C4-2B (cell line): ENCODE measurements at regions not wholly inside any gene's neighbourhood (a gene's known extent, or its start where the extent isn't known, plus 50 kb on each side); places are given as distances from the start of the nearest gene placed in this dataset.
"Not testable (repeated sequence)": the region's sequence is repeated elsewhere in the genome, so short reads cannot be mapped to it uniquely, and the experiment has no call there.

Source experiments
- H3K27ac ChIP-seq: fragments of 450-650 bp; 2 replicates; pipeline ENCODE4 v1.5.1; 2017
- CTCF ChIP-seq: fragments of 450-650 bp; conservative IDR thresholded peaks from 2 replicates; pipeline ENCODE4 v1.5.1; 2017; ENCODE audit warnings: mild to moderate bottlenecking
- ZFX ChIP-seq: fragments of 450-650 bp; IDR thresholded peaks from 2 replicates; pipeline ENCODE4 v1.6.1; 2017

GRCh38 chr15:20386198-20386597 lies 155.4 kb downstream of the GOLGA6L6 start:
- no peak overlapping the region for H3K27ac ChIP-seq
- no peak for TF ChIP-seq ZFX

- H3K27ac ChIP-seq = not testable (repeated sequence)
These were observed 161.4 kb downstream of the GOLGA6L6 start for GRCh38 chr15:20380199-20380598.

- H3K27ac ChIP-seq = no peak overlapping the region
- TF ChIP-seq CTCF = no peak
- TF ChIP-seq ZFX = no peak
These were observed 164.7 kb downstream of the GOLGA6L6 start for GRCh38 chr15:20376872-20377271.

GRCh38 chr15:20372416-20372815 lies 169.2 kb downstream of the GOLGA6L6 start:
- not testable (repeated sequence) for H3K27ac ChIP-seq

GRCh38 chr15:20369500-20369899 lies 172.1 kb downstream of the GOLGA6L6 start:
- no peak overlapping the region for H3K27ac ChIP-seq

GRCh38 chr15:20368974-20369373 lies 172.6 kb downstream of the GOLGA6L6 start:
- H3K27ac ChIP-seq = no peak overlapping the region
- no peak for TF ChIP-seq CTCF
- TF ChIP-seq ZFX = no peak

More at GRCh38 chr15:20369500-20369899, 172.1 kb downstream of the GOLGA6L6 start:
- TF ChIP-seq ZFX (no peak), CTCF (no peak)

GRCh38 chr15:20367093-20367492 lies 174.5 kb downstream of the GOLGA6L6 start:
- H3K27ac ChIP-seq = no peak overlapping the region
- no peak for TF ChIP-seq ZFX
- no peak for TF ChIP-seq CTCF

GRCh38 chr15:20363591-20363990 lies 178.0 kb downstream of the GOLGA6L6 start:
- not testable (repeated sequence) for H3K27ac ChIP-seq

GRCh38 chr15:20361091-20361490 lies 180.5 kb downstream of the GOLGA6L6 start:
- no peak overlapping the region for H3K27ac ChIP-seq
- TF ChIP-seq ZFX (no peak), CTCF (no peak)

GRCh38 chr15:20358779-20359414 lies 182.7 kb downstream of the GOLGA6L6 start:
- H3K27ac ChIP-seq = no peak overlapping the region

More at GRCh38 chr15:20358779-20359414, 182.7 kb downstream of the GOLGA6L6 start:
- TF ChIP-seq ZFX = no peak
- TF ChIP-seq CTCF = no peak
